ENCODE measurements at regions not wholly inside any gene's neighbourhood (a gene's known extent, or its start where the extent isn't known, plus 50 kb on each side); places are given as distances from the start of the nearest gene placed in this dataset.
"Not testable (repeated sequence)": the region's sequence is repeated elsewhere in the genome, so short reads cannot be mapped to it uniquely, and the experiment has no call there.

DNA sequence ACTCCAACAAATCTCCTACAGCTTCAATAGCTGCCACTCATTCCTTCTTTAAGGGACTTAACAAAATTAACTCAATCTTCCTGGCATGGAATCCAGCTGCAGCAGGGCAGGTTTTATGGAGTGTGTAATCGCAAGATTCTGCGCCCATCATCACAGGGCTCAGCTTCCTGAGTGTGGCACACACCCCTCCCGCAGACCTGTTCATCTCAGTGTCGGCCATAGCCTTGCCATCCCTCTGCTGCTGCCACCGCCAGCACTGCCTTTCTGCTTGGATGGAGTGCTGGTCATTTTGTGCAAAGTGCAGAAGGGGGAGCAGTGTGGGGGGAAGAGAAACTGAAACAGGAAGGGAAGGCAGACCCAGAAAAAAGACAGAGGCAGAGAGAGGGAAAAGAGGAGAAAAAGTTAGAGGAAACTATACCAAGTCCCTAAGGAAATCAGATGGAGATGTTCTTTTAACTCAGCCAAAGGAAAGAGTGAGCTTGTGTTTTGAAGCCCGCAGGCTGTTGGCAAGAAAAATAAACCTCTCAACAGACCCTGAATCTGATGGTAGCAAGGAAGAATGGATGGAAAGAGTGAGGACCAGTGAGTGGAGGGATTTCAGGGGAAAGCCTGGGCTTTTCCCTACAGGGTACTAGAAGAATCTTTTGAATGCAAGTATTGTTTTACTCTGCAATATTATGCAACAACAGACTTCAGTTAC lies 324.2 kb downstream of the SEC16B start:
- H3K27me3 ChIP-seq (ENCODE audit: control insufficient read depth, insufficient read depth, low read length) = no peaks in the 10 kb centered on the region
- TF ChIP-seq, protein P1, sequence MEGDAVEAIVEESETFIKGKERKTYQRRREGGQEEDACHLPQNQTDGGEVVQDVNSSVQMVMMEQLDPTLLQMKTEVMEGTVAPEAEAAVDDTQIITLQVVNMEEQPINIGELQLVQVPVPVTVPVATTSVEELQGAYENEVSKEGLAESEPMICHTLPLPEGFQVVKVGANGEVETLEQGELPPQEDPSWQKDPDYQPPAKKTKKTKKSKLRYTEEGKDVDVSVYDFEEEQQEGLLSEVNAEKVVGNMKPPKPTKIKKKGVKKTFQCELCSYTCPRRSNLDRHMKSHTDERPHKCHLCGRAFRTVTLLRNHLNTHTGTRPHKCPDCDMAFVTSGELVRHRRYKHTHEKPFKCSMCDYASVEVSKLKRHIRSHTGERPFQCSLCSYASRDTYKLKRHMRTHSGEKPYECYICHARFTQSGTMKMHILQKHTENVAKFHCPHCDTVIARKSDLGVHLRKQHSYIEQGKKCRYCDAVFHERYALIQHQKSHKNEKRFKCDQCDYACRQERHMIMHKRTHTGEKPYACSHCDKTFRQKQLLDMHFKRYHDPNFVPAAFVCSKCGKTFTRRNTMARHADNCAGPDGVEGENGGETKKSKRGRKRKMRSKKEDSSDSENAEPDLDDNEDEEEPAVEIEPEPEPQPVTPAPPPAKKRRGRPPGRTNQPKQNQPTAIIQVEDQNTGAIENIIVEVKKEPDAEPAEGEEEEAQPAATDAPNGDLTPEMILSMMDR (IDR thresholded peaks at IDR 0.05; ENCODE audit: insufficient read depth, low read depth, low read length) = no peak
- POLR2A ChIA-PET = no interaction called here
- no peaks in the 10 kb centered on the region for H3K36me3 ChIP-seq (ENCODE audit: control insufficient read depth, insufficient read depth, low read length)
- CTCF ChIA-PET = interaction anchor here (0.7 kb wide), 1 partner anchor 84 kb away, joined by 3 read pairs; no protein-coding TSS in a partner anchor
- no peak overlapping the region for H3K4me3 ChIP-seq (ENCODE audit: low read depth, low read length)
- no peak for DNase-seq (ENCODE audit: low read depth)

DNA sequence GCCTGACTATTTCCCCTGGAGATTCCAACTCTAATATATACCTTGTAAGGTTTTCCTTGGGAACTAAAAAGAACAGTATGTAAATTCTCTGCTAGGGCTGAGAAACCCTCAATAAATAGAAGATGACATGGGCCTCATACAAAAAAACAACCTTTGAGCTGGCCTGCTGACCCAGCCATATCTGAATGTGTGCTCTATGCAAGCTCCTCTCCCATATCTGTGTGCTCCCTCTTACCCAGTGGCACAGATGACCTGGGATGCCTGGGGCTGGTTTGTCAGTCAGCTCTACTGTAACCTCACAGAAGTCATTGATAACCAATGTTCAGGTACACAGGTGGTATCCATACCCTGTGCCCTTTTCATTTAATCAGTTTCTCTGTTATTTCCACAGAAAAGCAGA lies 329.2 kb downstream of the SEC16B start:
- Histone ChIP-seq H3K4me3 (ENCODE audit: low read depth, low read length) (no peak overlapping the region), H3K36me3 (ENCODE audit: control insufficient read depth, insufficient read depth, low read length) (no peaks in the 10 kb centered on the region), H3K27me3 (ENCODE audit: control insufficient read depth, insufficient read depth, low read length) (no peaks in the 10 kb centered on the region)
- no peak for DNase-seq (ENCODE audit: low read depth)
- TF ChIP-seq, protein P1 (IDR thresholded peaks at IDR 0.05; ENCODE audit: insufficient read depth, low read depth, low read length) = no peak
- ChIA-PET CTCF (interaction anchor here (0.6 kb wide), 1 partner anchor 26 kb away, joined by 3 read pairs; no protein-coding TSS in a partner anchor), POLR2A (no interaction called here)

DNA sequence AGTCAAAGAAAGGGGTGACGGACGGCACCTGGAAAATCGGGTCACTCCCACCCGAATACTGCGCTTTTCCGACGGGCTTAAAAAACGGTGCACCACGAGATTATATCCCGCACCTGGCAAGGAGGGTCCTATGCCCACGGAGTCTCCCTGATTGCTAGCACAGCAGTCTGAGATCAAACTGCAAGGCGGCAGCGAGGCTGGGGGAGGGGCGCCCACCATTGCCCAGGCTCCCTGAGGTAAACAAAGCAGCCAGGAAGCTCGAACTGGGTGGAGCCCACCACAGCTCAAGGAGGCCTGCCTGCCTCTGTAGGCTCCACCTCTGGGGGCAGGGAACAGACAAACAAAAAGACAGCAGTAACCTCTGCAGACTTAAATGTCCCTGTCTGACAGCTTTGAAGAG lies 335.7 kb downstream of the SEC16B start:
- CTCF ChIA-PET; H3K4me3 ChIP-seq (ENCODE audit: low read depth, low read length); H3K27me3 ChIP-seq (ENCODE audit: control insufficient read depth, insufficient read depth, low read length); DNase-seq (ENCODE audit: low read depth); H3K36me3 ChIP-seq (ENCODE audit: control insufficient read depth, insufficient read depth, low read length); POLR2A ChIA-PET: not testable (repeated sequence)

DNA sequence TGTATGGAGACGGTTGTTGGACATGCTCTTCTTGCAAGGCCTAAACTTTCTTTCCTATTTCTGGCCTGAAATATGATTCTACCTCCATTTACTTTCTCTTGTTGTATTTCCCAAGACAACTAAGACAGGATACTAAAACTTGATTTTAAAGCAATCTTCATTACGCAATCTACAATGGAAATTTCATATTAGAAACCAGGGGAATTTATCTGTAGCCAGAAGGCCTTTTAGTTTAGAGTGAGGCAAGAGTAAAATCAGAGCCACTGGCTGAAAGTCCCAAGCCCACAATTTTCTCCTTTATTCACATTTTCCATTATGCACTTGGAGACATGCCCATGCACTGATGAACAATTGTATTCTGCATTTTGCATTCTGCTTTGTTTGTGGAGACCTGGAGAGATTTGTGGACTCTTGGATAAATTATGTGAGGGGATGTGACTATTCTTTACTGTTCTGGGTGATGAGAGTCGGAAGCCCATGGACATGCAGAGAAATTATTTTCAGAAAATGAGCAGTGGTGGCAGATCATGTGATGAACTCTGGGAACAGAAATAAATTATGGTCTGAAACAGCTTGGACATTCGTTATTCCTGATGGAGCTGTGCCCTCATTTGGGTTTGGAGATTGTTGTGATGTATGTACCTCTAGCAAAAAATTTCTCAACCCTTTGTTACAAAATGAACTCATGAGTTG lies 336.8 kb downstream of the SEC16B start:
- H3K36me3 ChIP-seq (ENCODE audit: control insufficient read depth, insufficient read depth, low read length) = no peaks in the 10 kb centered on the region
- no peaks in the 10 kb centered on the region for H3K27me3 ChIP-seq (ENCODE audit: control insufficient read depth, insufficient read depth, low read length)
- H3K4me3 ChIP-seq (ENCODE audit: low read depth, low read length) = no peak overlapping the region
- TF ChIP-seq, protein P1 (IDR thresholded peaks at IDR 0.05; ENCODE audit: insufficient read depth, low read depth, low read length) = no peak
- POLR2A ChIA-PET = no interaction called here
- no peak for DNase-seq (ENCODE audit: low read depth)
- CTCF ChIA-PET = no interaction called here

DNA sequence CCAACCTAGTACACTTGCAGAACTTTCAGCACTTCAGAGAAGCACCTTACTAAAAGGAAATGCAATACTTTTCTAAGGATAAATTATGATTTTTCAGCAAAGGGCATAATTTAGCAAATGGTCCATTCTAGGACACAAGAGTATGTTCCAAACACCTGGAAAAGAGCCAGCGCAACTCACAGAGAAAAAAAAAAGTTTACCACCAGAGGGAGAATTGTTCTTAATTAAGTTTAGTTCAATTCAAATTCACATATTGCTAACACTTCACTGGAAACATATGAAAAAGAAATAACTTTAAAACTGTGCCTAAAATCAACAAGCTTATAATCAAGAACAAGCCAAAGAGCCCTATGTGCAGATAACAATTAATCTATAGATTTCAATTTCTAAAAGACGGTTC lies 338.1 kb downstream of the SEC16B start:
- ChIA-PET POLR2A (no interaction called here), CTCF (interaction anchor here (0.6 to 1.0 kb wide), 2 partner anchors 11 to 12 kb away, joined by 3 to 4 read pairs; no protein-coding TSS in a partner anchor)
- no peak for DNase-seq (ENCODE audit: low read depth)
- H3K27me3 ChIP-seq (ENCODE audit: control insufficient read depth, insufficient read depth, low read length) = no peaks in the 10 kb centered on the region
- H3K36me3 ChIP-seq (ENCODE audit: control insufficient read depth, insufficient read depth, low read length) = no peaks in the 10 kb centered on the region
- TF ChIP-seq, protein P1 (IDR thresholded peaks at IDR 0.05; ENCODE audit: insufficient read depth, low read depth, low read length) = no peak
- H3K4me3 ChIP-seq (ENCODE audit: low read depth, low read length) = no peak overlapping the region
